GM19351 (cell line): ENCODE measurements at regions not wholly inside any gene's neighbourhood (a gene's known extent, or its start where the extent isn't known, plus 50 kb on each side); places are given as distances from the start of the nearest gene placed in this dataset.
"Not testable (repeated sequence)": the region's sequence is repeated elsewhere in the genome, so short reads cannot be mapped to it uniquely, and the experiment has no call there.

ENCODE experiments used
- ATAC-seq: cut with Tn5 transposase; IDR thresholded peaks from one replicate; pipeline ENCODE4 v1.9.1; 2021; ENCODE audit warnings: mild to moderate bottlenecking, moderate library complexity; ENCODE audit not compliant: unreplicated experiment

DNA sequence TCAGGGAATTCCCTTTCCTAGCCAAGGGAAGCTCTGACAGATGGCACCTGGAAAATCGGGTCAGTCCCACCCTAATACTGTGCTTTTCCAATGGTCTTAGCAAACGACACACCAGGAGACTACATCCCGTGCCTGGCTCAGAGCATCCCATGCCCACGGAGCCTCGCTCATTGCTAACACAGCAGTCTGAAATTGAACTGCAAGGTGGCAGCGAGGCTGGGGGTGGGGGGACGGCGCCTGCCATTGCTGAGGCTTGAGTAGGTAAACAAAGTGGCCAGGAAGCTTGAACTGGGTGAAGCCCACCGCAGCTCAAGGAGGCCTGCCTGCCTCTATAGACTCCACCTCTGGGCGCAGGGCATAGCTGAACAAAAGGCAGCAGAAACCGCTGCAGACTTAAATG, 279.5 kb upstream of the LUZP2 start:
- ATAC-seq, result not testable (repeated sequence)

DNA sequence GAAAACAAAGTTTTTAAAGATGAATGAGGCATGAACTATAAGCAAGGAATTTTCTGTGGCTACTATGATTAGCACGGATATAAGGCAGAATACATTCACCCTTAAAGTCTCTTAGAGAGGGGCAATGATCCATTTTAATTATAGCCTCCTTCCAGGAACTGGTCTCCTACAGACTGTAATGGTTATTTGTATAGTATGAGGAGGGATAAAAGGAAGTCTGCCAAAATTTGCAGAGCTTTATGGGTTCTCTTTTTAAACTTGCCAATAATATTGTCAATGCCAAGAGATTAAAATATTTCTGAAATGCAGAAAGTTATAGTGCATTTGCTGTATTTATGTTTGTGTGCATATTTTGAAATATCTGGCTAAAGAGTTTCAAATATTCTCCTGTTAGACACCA, 271.4 kb upstream of the LUZP2 start:
- no peak for ATAC-seq

DNA sequence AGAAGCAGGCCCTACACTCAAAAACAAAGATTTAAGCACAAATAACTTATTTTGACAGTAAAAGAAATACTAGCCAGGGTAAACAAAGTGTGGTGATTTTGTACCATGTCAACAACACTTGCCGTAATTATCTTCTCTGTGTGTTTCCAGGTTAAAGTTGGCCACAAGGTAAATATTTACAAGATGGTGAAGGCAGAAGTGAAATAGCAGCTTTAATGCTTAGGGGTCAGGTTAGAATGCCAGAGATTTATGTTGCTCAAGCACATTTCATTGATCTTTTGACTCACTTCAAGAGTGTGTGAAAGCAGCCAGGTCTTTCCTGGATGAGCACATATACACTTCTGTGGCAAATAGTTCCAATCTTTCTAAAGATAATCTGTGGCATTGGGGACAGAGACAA, 270.2 kb upstream of the LUZP2 start:
- ATAC-seq, result no peak

DNA sequence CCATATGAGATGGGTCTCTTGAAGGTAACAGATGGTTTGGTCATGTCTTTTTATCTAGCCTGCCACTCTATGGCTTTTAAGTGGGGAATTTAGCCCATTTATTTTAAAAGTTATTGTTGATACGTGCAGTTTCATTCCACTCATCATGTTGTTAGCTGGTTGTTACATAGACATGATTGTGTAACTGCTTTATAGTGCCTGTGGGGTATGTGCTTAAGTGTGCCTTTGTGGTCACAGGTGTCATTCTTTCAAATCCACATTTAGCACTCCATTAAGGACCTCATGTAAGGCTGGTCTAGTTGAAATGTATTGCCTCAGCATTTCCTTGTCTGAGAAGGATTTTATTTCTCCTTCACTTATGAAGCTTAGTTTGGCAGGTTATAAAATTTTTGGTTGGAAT, 263.8 kb upstream of the LUZP2 start:
- no peak for ATAC-seq

DNA sequence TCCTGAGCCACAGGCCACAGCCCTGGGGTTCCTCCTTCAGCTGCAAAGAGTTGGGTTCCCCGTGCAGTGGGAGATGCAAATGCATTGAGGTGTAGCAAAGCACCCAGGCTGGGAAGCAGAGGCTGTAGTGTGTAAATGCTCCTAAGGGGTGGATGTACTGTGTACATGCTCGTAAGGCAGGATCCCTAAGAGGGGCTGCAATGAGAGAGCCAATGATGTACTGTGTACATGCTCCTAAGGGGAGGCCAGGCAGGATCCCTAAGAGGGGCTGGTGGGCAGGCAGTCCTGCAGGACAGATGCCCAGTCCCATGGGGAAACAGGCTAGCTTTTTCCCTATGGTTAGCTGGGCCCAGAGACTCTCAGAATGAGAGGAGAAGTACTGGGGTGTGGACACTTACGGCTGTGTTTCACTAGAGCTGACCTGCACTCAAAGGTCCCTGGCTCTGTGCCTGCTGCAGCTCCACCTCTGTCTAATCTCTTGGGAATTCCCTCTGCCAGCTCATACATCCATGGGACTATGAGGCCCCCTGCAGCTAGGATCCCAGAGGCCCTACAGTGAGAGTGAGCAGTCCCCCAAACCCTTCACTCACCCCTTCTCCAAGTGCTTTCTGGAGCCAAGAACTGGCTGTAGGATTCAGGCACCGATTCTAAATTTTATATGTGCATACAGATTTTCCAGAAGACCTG, 261.9 kb upstream of the LUZP2 start:
- no peak for ATAC-seq

DNA sequence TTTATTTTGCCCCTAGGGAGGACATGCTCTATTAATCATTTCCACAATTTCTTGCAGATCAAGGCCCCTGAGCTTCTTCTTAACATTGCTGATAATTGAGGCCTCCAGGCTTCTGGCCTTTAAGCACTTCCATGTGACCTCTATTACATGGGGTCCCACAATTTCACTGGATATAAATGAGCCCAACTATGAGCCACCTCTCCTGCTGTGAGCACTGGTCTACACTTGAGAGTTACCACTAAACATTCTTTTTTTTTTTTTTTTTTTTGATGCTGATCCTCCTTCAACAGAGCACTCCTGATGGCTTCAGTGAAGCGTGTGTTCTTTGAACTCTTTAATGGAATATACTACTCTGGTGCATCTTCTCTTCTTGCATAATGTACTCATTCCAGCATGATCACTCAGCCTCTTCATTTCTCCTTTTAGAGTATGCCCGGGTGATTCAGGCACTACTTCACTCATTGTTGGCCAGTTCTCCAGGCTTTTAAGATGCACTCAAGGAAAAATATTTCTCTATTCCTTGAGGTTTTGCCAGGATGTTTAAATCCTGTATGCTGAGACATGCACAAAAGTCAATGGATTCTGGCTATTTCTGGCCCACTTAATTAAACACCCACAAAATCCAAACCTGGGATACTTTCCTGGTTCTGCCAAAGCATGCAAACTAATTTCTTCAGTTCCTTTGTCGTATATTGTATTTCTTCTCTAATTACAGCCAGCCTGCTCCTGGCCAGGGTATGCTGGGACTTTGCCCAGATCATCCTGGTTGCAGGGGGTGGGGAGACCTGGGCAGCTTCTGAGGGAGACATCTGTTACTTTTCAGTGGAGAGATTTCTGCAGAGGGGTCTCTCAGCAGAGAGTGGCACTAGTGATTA, 257.8 kb upstream of the LUZP2 start:
- no peak for ATAC-seq

DNA sequence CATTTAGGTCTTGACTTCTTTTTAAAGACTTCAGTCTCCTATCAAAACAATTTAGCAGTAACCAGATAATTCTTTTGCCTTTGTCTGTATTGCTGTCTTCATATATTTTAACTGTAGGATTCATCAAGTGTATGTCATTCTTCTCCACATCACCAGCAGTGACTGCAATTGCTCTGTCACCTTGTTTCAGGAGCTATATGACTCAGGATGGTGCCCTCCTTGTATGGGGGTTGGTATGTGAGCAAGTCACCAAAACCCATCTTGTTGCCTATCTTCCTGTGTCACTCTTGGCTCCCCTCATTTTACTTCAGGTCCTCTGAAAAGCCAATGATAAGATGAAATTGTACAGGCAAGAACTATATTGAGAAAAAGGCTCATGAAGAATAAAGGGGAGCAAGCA, 256.9 kb upstream of the LUZP2 start:
- no peak for ATAC-seq

DNA sequence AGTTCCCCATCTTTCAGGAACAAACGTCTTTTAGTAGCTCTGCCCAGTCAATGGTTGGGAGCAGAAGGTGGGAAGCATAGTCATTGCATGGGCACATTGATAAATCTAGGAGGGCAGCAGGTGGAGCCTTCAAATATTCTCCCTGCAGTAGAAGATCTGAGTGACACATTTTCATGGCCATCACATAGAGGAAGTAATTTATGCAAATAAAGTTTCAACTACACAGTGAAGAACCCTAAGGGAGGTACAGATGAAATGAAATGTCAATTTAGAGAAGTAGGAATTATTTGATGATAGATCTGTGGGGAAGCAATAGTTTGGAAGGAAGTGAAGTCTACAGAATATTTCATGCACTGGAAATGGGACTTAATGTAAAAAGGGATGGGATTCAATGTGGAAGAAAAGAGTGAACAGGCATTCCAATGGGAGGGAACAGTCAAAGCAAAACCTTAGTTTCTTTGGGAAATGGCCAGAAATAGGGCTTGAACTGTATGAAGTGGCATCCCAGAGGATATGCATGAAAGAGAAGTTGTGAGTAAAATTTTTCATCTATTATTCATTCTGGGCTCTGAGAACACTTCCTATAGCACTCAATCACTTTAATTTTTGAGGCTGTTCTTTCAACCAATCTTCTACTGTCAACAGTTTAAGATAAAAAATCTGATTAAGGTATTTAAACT, 256.2 kb upstream of the LUZP2 start:
- no peak for ATAC-seq

DNA sequence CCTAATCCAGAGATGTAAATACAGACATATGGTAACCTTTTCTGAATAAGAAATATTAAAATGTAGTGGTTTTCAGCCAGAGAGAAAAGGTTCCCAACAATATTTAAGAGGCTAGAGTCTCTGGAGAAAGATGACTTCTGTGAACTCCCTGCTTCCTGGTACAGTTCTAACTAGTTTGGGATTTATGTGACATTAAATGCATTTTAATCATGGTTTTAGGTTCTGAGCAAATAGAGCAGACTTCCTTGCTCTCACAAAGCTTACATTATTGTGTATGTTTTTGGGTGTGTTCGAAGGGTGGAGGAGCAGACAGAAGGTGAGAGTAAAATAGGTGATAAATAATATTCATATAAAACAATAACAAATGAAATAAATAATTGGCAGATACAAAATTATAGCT, 250.1 kb upstream of the LUZP2 start:
- ATAC-seq, result no peak

DNA sequence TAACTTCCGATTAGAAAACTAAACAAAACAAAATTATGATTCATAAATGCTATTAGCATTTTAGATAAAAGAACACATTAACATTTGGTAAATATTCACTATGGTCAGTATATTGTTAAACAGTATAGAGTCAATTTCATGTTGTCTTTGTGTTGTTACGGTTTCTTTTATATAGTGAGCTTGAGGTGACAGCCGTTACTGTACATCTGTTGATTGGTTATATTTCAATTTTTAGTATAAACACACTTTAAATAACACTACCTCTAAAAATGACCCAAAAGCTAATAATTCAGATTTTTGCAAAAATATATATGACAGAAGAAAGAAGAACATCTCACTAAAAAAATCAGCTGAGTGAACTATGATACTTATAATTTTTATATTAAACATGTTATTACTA, 249.0 kb upstream of the LUZP2 start:
- no peak for ATAC-seq

DNA sequence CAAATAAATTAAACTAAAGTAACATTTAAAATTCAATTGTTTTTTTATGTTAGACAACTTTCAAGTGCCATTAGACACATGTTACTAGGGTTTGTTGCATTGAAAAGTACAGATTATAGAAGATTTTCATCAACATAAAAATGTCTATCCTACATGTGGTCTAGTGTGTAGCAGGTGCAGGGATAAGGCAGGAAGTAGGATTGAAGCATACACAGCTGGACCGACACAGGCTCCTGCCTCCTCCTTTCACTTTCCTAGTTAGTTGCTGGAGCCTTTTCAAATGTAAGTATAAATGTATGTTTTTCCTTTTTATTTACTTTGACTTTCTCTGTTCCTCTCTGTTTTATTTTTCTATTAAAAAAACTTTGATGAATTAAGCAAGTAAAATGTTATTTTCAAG, 246.9 kb upstream of the LUZP2 start:
- no peak for ATAC-seq

DNA sequence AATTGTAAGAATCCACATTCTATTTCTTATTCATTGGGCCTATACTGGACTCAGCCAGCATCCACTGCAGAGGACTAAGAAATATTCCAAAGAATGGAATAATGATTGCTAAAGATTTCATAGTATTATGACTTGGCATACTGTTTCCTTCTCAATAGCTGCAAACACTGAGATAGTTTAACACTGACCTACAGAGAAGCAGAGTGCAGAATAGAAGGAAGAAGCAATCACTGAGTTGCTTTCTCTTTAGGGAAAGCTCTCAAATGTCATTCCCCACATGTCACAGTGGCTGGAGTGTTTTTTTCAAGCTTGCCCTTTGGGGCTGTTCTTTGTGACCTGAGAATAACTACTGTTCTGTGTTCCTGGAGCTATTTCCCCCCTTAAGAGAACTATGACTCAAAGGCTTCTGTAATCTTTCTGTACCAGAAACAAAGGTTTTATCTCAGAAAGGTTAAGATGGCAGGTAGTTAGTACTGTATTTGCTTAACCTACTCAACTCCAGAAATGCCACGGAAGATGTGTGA, 243.6 kb upstream of the LUZP2 start:
- no peak for ATAC-seq

DNA sequence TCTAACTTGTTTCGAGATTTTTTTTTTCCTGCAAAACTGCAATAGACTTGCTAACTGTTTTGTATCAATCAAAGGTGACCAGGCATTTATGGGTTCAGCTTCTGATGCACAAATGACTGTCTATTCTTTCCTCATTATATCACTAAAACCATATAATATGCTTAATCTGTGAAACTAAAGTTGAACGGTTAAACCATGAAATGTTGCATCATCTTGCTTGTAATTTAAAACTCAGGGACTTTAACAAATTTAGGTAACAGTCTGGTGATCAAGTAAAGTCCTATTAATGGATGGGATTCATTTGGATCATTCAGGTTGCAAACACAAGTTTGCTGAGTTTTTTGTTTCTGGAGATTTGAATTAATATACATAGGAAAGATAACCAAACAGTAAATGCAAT, 232.0 kb upstream of the LUZP2 start:
- no peak for ATAC-seq

DNA sequence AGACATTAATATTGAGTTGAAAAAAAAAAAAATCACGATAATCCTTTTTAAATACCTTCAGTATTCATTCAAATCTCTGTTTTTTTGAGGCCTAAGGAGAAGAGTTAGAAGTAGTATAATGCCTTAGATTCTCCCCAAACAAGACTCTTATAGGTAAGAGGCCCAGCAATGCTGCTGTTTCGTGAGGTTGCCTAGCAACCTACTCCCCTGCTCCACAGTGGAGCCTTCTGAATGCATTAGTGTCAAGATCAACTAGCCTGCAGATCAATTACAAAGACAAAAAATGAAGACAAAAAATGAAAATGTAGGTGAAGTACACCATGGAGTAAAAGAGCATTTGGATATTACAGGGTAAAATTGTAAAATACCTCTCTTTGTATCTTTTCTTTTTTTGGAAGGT, 229.8 kb upstream of the LUZP2 start:
- ATAC-seq, result no peak

DNA sequence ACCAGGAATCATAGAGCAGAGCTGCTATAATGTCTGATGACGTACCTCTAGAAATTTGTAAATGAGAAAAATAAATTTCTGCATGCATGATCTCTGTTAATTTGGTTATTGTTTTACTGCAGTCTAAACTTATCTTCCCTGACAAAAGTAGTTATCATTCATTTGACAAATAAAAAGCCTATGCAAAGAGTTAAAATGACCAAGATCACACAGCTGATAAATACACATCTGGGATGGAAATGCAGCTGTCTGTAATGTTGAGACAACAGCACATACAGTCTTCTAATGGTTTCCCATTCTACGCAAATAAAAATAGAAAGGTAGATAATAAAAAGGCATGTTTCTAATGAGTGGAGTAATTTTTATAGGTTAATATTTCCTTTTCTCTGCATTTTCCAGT, 225.1 kb upstream of the LUZP2 start:
- no peak for ATAC-seq

DNA sequence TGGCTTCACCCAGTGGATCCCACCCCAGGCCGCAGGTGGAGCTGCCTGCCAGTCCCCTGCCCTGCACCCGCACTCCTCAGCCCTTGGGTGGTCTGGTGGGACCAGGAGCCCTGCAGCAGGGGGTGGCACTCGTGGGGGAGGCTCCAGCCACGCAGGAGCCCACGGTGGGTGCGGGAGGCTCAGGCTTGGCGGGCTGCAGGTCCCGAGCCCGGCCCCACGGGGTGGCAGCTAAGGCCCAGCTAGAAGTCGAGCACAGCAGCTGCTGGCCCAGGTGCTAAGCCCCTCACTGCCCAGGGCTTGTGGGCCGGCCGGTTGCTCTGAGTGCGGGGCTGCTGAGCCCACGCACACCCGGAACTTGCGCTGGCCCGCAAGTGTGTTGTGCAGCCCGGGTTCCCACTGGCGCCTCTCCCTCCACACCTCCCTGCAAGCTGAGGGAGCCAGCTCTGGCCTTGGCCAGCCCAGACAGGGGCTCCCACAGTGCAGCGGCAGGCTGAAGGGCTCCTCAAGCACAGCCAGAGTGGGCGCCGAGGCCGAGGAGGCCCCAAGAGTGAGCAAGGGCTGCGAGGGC, 222.6 kb upstream of the LUZP2 start:
- not testable (repeated sequence) for ATAC-seq

DNA sequence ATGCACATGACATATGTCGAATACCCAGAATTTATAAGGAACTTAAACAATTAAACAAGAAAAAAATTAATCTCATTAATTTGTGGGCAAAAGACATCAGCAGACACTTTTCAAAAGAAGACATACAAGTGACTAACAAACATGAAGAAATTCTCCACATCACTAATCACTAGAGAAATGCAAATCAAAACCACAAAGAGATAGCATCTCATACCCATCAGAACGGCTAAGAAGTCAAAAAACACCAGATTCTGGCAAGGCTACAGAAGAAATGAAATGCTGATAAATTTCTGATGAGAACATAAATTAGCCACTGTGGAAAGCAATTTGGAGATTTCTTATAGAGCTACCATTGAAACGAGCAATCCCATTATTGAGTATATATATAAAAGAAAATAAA, 210.6 kb upstream of the LUZP2 start:
- no peak for ATAC-seq

DNA sequence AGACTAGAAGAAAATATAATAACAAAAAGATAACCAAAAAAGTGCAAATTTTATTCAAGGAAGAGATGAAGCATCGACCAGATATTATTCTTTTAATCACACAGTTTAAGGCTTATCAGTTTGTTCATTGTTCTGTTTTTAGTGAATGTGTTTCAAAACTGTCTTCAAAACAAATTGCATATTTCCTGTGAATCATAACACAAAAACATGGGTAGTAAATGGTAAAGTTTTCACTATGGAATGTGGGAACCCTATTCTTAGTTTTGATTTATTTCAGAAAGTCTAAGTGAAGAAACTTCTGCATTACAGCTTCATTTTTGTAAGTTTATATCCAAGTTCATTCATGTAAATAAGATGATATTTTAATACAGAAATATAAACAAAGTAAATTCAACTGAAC, 207.6 kb upstream of the LUZP2 start:
- ATAC-seq, result no peak

DNA sequence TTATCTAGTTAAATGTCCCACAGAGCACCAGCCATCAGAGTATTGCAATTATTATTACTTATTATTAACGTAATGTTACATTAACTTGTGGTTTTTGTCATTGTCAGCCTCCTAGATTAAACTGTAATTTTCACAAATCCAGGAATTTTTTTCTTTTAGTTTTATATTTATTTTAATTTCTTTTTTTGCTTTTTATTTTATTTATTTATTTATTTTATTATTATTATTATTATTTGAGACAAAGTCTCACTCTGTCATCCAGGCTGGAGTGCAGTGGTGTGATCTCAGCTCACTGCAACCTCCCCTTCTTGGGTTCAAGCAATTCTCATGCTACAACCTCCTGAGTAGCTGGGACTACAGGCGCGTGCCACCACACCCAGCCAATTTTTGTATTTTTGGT, 202.9 kb upstream of the LUZP2 start:
- no peak for ATAC-seq

DNA sequence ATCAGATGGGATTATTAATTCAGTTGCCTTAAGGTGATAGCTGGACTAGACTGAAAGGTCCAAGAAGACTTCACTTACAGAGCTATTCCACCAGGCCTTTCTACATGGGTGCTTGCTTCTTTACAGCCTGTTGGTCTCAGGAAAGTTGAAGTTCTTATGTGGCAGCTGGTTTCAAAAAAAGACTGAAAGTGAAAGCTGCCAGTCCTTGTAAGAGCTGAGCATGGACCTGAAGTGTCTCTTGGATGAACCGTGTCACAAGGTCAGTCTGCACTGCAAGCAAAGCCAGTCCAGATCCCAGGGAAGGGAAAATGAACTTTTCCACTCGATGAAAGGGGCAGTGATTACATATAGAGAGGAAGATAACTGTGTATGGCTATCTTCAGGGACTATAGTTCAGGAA, 201.5 kb upstream of the LUZP2 start:
- no peak for ATAC-seq

DNA sequence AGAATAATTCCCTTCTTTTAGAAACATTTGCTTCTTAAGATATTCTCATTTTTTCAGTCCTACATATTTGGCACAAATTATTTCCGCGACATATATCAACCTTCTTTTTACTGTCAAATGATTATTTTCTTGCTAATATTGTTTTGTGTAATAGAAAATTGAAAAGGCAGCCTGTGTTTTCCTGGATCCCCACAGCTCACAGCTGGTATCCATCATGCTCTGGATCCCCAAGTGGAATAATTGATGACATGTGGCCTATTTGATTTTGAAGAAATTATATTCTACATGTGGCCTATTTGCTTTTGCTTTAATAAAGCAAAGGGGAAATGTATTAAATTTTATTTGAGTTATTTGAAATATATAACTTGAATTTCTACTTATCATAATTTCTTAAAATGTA, 199.4 kb upstream of the LUZP2 start:
- no peak for ATAC-seq
